ENCODE measurements at regions not wholly inside any gene's neighbourhood (a gene's known extent, or its start where the extent isn't known, plus 50 kb on each side); places are given as distances from the start of the nearest gene placed in this dataset.

- no peak overlapping the region for H3K27ac ChIP-seq
- TF ChIP-seq CTCF (IDR thresholded peaks at IDR 0.05) (no peak), POLR2A (IDR thresholded peaks at IDR 0.05) (no peak), POLR2AphosphoS5 (IDR thresholded peaks at IDR 0.05) (no peak)
- intact Hi-C loops (cut with DNase I; ENCODE audit: low total_unique reads): no loop called here
- no peaks in the 10 kb centered on the region for H3K9me3 ChIP-seq
- no peak for DNase-seq (ENCODE audit: low spot score in 2 of 2)
- H3K4me1 ChIP-seq: no peaks in the 10 kb centered on the region
- no peaks in the 10 kb centered on the region for H3K27me3 ChIP-seq
- H3K4me3 ChIP-seq: no peak overlapping the region
- no peaks in the 10 kb centered on the region for H3K36me3 ChIP-seq
Observed at GRCh38 chr10:132135053-132135872, 51.5 kb upstream of the DPYSL4 start.

GRCh38 chr10:132136097-132136521 lies 50.6 kb upstream of the DPYSL4 start:
- no peak for TF ChIP-seq POLR2AphosphoS5 (IDR thresholded peaks at IDR 0.05)
- no peak for TF ChIP-seq CTCF (IDR thresholded peaks at IDR 0.05)
- no peak for TF ChIP-seq POLR2A (IDR thresholded peaks at IDR 0.05)
- DNase-seq (ENCODE audit: low spot score in 2 of 2): no peak
- intact Hi-C loops (cut with DNase I; ENCODE audit: low total_unique reads): no loop called here
- H3K27me3 ChIP-seq: no peaks in the 10 kb centered on the region
- H3K4me1 ChIP-seq: no peaks in the 10 kb centered on the region
- no peaks in the 10 kb centered on the region for H3K9me3 ChIP-seq
- H3K36me3 ChIP-seq: no peaks in the 10 kb centered on the region
- H3K4me3 ChIP-seq: no peak overlapping the region
- no peak overlapping the region for H3K27ac ChIP-seq

GRCh38 chr10:132136689-132137088 lies 50.1 kb upstream of the DPYSL4 start:
- H3K27ac ChIP-seq: no peak overlapping the region
- H3K4me1 ChIP-seq: no peaks in the 10 kb centered on the region
- no peak for TF ChIP-seq POLR2AphosphoS5 (IDR thresholded peaks at IDR 0.05)
- TF ChIP-seq POLR2A (IDR thresholded peaks at IDR 0.05): no peak
- no peak for TF ChIP-seq CTCF (IDR thresholded peaks at IDR 0.05)
- no peak overlapping the region for H3K4me3 ChIP-seq
- DNase-seq (ENCODE audit: low spot score in 2 of 2): no peak
- no peaks in the 10 kb centered on the region for H3K36me3 ChIP-seq
- no peaks in the 10 kb centered on the region for H3K9me3 ChIP-seq
- intact Hi-C loops (cut with DNase I; ENCODE audit: low total_unique reads): no loop called here
- H3K27me3 ChIP-seq: no peaks in the 10 kb centered on the region
